ENCODE measurements at regions not wholly inside any gene's neighbourhood (a gene's known extent, or its start where the extent isn't known, plus 50 kb on each side); places are given as distances from the start of the nearest gene placed in this dataset.
A peak's percentile ranks its signal among the peaks of the same experiment; 100 is the strongest.

GRCh38 chr5:13540168-13540750 lies 404.2 kb downstream of the DNAH5 start:
- Histone ChIP-seq H3K36me3 (ENCODE audit: control insufficient read depth in 4 of 4, insufficient read depth in 4 of 4, low read length in 3 of 4) (no peaks in the 10 kb centered on the region), H3K27me3 (replicated peaks in 2 of 5; ENCODE audit: control insufficient read depth in 4 of 5, insufficient read depth in 5 of 5, low read length in 4 of 5) (no peaks in the 10 kb centered on the region), H3K27ac (ENCODE audit: insufficient read depth in 1 of 2, low read depth in 1 of 2, low read length in 2 of 2, poor library complexity in 1 of 2, severe bottlenecking in 2 of 2) (no peak overlapping the region), H3K9me3 (ENCODE audit: control extremely low read depth in 1 of 5, control insufficient read depth in 4 of 5, insufficient read depth in 2 of 5, low read depth in 1 of 5, low read length in 4 of 5) (peaks cover 0 to 5% (median 1%) of the 10 kb centered on the region in 5 experiments), H3K4me3 (ENCODE audit: control insufficient read depth in 1 of 7, extremely low read depth in 1 of 7, insufficient read depth in 4 of 7, low read depth in 2 of 7, low read length in 6 of 7) (peak overlapping the region in 1 of 7 experiments; percentile 4), H3K4me1 (ENCODE audit: control extremely low read depth in 1 of 4, control insufficient read depth in 4 of 4, insufficient read depth in 4 of 4, low read length in 3 of 4) (no peaks in the 10 kb centered on the region)
- no CpG with 5 or more reads among the region's 2 CpGs for WGBS (ENCODE audit: insufficient coverage)
- ChIA-PET POLR2A (no interaction called here), CTCF (no interaction called here)
- no peak for DNase-seq

- no peaks in the 10 kb centered on the region for H3K9me3 ChIP-seq (ENCODE audit: control extremely low read depth in 1 of 5, control insufficient read depth in 4 of 5, insufficient read depth in 2 of 5, low read depth in 1 of 5, low read length in 4 of 5)
- no peak overlapping the region for H3K4me3 ChIP-seq (ENCODE audit: control insufficient read depth in 1 of 7, extremely low read depth in 1 of 7, insufficient read depth in 4 of 7, low read depth in 2 of 7, low read length in 6 of 7)
- CTCF ChIA-PET = no interaction called here
- WGBS (ENCODE audit: insufficient coverage) = 92% methylated on average over 4 of the region's 5 CpGs
- POLR2A ChIA-PET = no interaction called here
- H3K27me3 ChIP-seq (replicated peaks in 2 of 5; ENCODE audit: control insufficient read depth in 4 of 5, insufficient read depth in 5 of 5, low read length in 4 of 5) = no peaks in the 10 kb centered on the region
- H3K36me3 ChIP-seq (ENCODE audit: control insufficient read depth in 4 of 4, insufficient read depth in 4 of 4, low read length in 3 of 4) = no peaks in the 10 kb centered on the region
- H3K4me1 ChIP-seq (ENCODE audit: control extremely low read depth in 1 of 4, control insufficient read depth in 4 of 4, insufficient read depth in 4 of 4, low read length in 3 of 4) = no peaks in the 10 kb centered on the region
- H3K27ac ChIP-seq (ENCODE audit: insufficient read depth in 1 of 2, low read depth in 1 of 2, low read length in 2 of 2, poor library complexity in 1 of 2, severe bottlenecking in 2 of 2) = no peak overlapping the region
- no peak for DNase-seq
Measured at GRCh38 chr5:13536933-13537332, 407.6 kb downstream of the DNAH5 start.

DNA sequence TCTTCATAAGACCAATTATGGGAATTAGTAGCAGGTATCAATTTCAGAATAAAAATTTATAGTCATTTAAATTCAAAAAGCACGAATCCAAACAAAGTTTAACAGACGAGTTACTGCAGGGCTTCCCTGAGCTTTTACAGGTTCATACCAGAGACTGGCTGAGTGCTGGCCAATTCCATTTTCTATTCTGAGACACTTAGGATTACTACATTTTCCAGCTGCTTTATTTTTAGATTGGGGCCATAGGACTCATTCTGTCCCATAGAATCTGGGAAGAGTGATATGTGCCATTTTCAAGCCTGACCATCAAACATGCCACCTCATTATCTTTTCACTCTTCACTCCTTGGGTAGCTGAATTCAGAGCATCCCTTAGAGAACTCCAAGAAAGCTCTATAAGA lies 410.7 kb downstream of the DNAH5 start:
- Histone ChIP-seq H3K36me3 (ENCODE audit: control insufficient read depth in 4 of 4, insufficient read depth in 4 of 4, low read length in 3 of 4) (no peaks in the 10 kb centered on the region), H3K9me3 (ENCODE audit: control extremely low read depth in 1 of 5, control insufficient read depth in 4 of 5, insufficient read depth in 2 of 5, low read depth in 1 of 5, low read length in 4 of 5) (no peaks in the 10 kb centered on the region), H3K27ac (ENCODE audit: insufficient read depth in 1 of 2, low read depth in 1 of 2, low read length in 2 of 2, poor library complexity in 1 of 2, severe bottlenecking in 2 of 2) (no peak overlapping the region), H3K27me3 (replicated peaks in 2 of 5; ENCODE audit: control insufficient read depth in 4 of 5, insufficient read depth in 5 of 5, low read length in 4 of 5) (no peaks in the 10 kb centered on the region), H3K4me3 (ENCODE audit: control insufficient read depth in 1 of 7, extremely low read depth in 1 of 7, insufficient read depth in 4 of 7, low read depth in 2 of 7, low read length in 6 of 7) (no peak overlapping the region), H3K4me1 (ENCODE audit: control extremely low read depth in 1 of 4, control insufficient read depth in 4 of 4, insufficient read depth in 4 of 4, low read length in 3 of 4) (no peaks in the 10 kb centered on the region)
- ChIA-PET CTCF (no interaction called here), POLR2A (no interaction called here)
- WGBS (ENCODE audit: insufficient coverage) = 85% methylated on average over 2 of the region's 2 CpGs
- no peak for DNase-seq

DNA sequence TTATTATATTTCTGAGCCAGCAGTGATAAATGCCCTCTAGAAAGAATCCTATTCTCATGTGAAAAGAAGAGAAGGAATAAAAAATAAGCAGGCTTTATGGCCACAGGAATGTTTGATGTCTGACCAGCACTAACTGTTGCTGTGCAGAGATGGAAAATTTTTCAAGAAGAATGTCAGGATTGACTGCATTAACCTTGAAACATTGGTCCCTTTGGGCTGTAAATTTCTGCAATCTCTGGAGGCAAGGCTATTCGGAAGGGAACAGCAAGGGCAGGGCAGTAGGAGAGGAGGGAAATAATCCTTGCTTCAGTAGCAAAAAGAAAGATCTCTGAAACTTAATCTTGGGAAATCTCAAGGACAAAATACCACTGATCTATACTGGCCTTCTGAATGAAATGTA lies 415.2 kb downstream of the DNAH5 start:
- Histone ChIP-seq H3K27me3 (replicated peaks in 2 of 5; ENCODE audit: control insufficient read depth in 4 of 5, insufficient read depth in 5 of 5, low read length in 4 of 5) (no peaks in the 10 kb centered on the region), H3K27ac (ENCODE audit: insufficient read depth in 1 of 2, low read depth in 1 of 2, low read length in 2 of 2, poor library complexity in 1 of 2, severe bottlenecking in 2 of 2) (no peak overlapping the region), H3K9me3 (ENCODE audit: control extremely low read depth in 1 of 5, control insufficient read depth in 4 of 5, insufficient read depth in 2 of 5, low read depth in 1 of 5, low read length in 4 of 5) (no peaks in the 10 kb centered on the region), H3K36me3 (ENCODE audit: control insufficient read depth in 4 of 4, insufficient read depth in 4 of 4, low read length in 3 of 4) (no peaks in the 10 kb centered on the region), H3K4me1 (ENCODE audit: control extremely low read depth in 1 of 4, control insufficient read depth in 4 of 4, insufficient read depth in 4 of 4, low read length in 3 of 4) (no peaks in the 10 kb centered on the region), H3K4me3 (ENCODE audit: control insufficient read depth in 1 of 7, extremely low read depth in 1 of 7, insufficient read depth in 4 of 7, low read depth in 2 of 7, low read length in 6 of 7) (no peak overlapping the region)
- POLR2A ChIA-PET = no interaction called here
- WGBS (ENCODE audit: insufficient coverage) = no CpG with 5 or more reads among the region's 1 CpG
- CTCF ChIA-PET = no interaction called here
- no peak for DNase-seq

DNA sequence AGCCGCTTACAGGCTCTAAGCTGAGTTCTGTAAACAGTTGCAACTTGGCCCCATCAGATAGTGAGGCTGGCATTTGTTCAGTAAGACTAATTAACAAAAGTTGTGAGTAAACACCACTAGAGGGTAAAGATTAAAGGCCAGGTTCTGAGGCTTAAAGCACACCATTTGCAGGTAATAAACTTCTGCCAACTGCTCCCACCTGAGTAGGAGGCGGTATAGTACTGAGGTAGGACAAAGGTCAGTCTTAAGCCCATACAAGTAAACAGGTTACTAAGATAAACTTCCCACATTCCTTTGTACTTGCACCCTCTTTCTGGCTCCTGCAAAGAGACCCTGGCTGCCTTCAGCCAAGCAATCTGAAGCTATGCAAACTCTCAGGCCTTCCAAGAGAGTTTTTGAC lies 419.6 kb downstream of the DNAH5 start:
- Histone ChIP-seq H3K27ac (ENCODE audit: insufficient read depth in 1 of 2, low read depth in 1 of 2, low read length in 2 of 2, poor library complexity in 1 of 2, severe bottlenecking in 2 of 2) (no peak overlapping the region), H3K4me3 (ENCODE audit: control insufficient read depth in 1 of 7, extremely low read depth in 1 of 7, insufficient read depth in 4 of 7, low read depth in 2 of 7, low read length in 6 of 7) (no peak overlapping the region), H3K36me3 (ENCODE audit: control insufficient read depth in 4 of 4, insufficient read depth in 4 of 4, low read length in 3 of 4) (no peaks in the 10 kb centered on the region), H3K27me3 (replicated peaks in 2 of 5; ENCODE audit: control insufficient read depth in 4 of 5, insufficient read depth in 5 of 5, low read length in 4 of 5) (no peaks in the 10 kb centered on the region), H3K4me1 (ENCODE audit: control extremely low read depth in 1 of 4, control insufficient read depth in 4 of 4, insufficient read depth in 4 of 4, low read length in 3 of 4) (no peaks in the 10 kb centered on the region), H3K9me3 (ENCODE audit: control extremely low read depth in 1 of 5, control insufficient read depth in 4 of 5, insufficient read depth in 2 of 5, low read depth in 1 of 5, low read length in 4 of 5) (no peaks in the 10 kb centered on the region)
- CTCF ChIA-PET = no interaction called here
- WGBS (ENCODE audit: insufficient coverage) = 100% methylated on average over 2 of the region's 2 CpGs
- POLR2A ChIA-PET = no interaction called here
- no peak for DNase-seq

- Histone ChIP-seq H3K9me3 (ENCODE audit: control extremely low read depth in 1 of 5, control insufficient read depth in 4 of 5, insufficient read depth in 2 of 5, low read depth in 1 of 5, low read length in 4 of 5) (no peaks in the 10 kb centered on the region), H3K4me1 (ENCODE audit: control extremely low read depth in 1 of 4, control insufficient read depth in 4 of 4, insufficient read depth in 4 of 4, low read length in 3 of 4) (no peaks in the 10 kb centered on the region), H3K27me3 (replicated peaks in 2 of 5; ENCODE audit: control insufficient read depth in 4 of 5, insufficient read depth in 5 of 5, low read length in 4 of 5) (no peaks in the 10 kb centered on the region), H3K36me3 (ENCODE audit: control insufficient read depth in 4 of 4, insufficient read depth in 4 of 4, low read length in 3 of 4) (no peaks in the 10 kb centered on the region), H3K4me3 (ENCODE audit: control insufficient read depth in 1 of 7, extremely low read depth in 1 of 7, insufficient read depth in 4 of 7, low read depth in 2 of 7, low read length in 6 of 7) (no peak overlapping the region), H3K27ac (ENCODE audit: insufficient read depth in 1 of 2, low read depth in 1 of 2, low read length in 2 of 2, poor library complexity in 1 of 2, severe bottlenecking in 2 of 2) (no peak overlapping the region)
- DNase-seq = no peak
- ChIA-PET CTCF (no interaction called here), POLR2A (no interaction called here)
- no CpG with 5 or more reads among the region's 1 CpG for WGBS (ENCODE audit: insufficient coverage)
Measured at GRCh38 chr5:13519131-13519530, 425.4 kb downstream of the DNAH5 start.

GRCh38 chr5:13516195-13516594 lies 428.3 kb downstream of the DNAH5 start:
- Histone ChIP-seq H3K4me3 (ENCODE audit: control insufficient read depth in 1 of 7, extremely low read depth in 1 of 7, insufficient read depth in 4 of 7, low read depth in 2 of 7, low read length in 6 of 7) (no peak overlapping the region), H3K4me1 (ENCODE audit: control extremely low read depth in 1 of 4, control insufficient read depth in 4 of 4, insufficient read depth in 4 of 4, low read length in 3 of 4) (no peaks in the 10 kb centered on the region), H3K27me3 (replicated peaks in 2 of 5; ENCODE audit: control insufficient read depth in 4 of 5, insufficient read depth in 5 of 5, low read length in 4 of 5) (no peaks in the 10 kb centered on the region), H3K27ac (ENCODE audit: insufficient read depth in 1 of 2, low read depth in 1 of 2, low read length in 2 of 2, poor library complexity in 1 of 2, severe bottlenecking in 2 of 2) (no peak overlapping the region), H3K36me3 (ENCODE audit: control insufficient read depth in 4 of 4, insufficient read depth in 4 of 4, low read length in 3 of 4) (no peaks in the 10 kb centered on the region), H3K9me3 (ENCODE audit: control extremely low read depth in 1 of 5, control insufficient read depth in 4 of 5, insufficient read depth in 2 of 5, low read depth in 1 of 5, low read length in 4 of 5) (no peaks in the 10 kb centered on the region)
- 100% methylated on average over 1 of the region's 1 CpG for WGBS (ENCODE audit: insufficient coverage)
- POLR2A ChIA-PET = no interaction called here
- CTCF ChIA-PET = no interaction called here
- no peak for DNase-seq

Measured in common myeloid progenitor, CD34-positive (primary cell).